Colonic mucosa (tissue), 4 donors: ENCODE measurements at regions not wholly inside any gene's neighbourhood (a gene's known extent, or its start where the extent isn't known, plus 50 kb on each side); places are given as distances from the start of the nearest gene placed in this dataset.
"Not testable (repeated sequence)": the region's sequence is repeated elsewhere in the genome, so short reads cannot be mapped to it uniquely, and the experiment has no call there.

Source experiments
- DNase-seq: peaks from one replicate; pipeline ENCODE4 v3.0.0-alpha.2; 2020
- H3K27ac ChIP-seq: fragments of 200-600 bp; one replicate; pipeline ENCODE4 v1.8.0; 2021
- H3K27me3 ChIP-seq: fragments of 200-600 bp; one replicate; pipeline ENCODE4 v1.8.0; 2021
- H3K36me3 ChIP-seq: fragments of 200-600 bp; one replicate; pipeline ENCODE4 v1.8.0; 2021
- H3K4me1 ChIP-seq: fragments of 200-600 bp; one replicate; pipeline ENCODE4 v1.8.0; 2021; ENCODE audit warnings: mild to moderate bottlenecking
- H3K4me3 ChIP-seq: fragments of 200-600 bp; one replicate; pipeline ENCODE4 v1.8.0; 2021
- H3K9ac ChIP-seq, 2 donors: one replicate each; pipeline ENCODE4 v1.7.0; 2013; ENCODE audit warnings: control low read depth in 2 of 2, low read depth in 2 of 2, low read length in 2 of 2
- H3K9me3 ChIP-seq: fragments of 200-600 bp; one replicate; pipeline ENCODE4 v1.8.0; 2021
- intact Hi-C: fragments of 100-400 bp; cut with DNase I; formaldehyde crosslinking; loops from one replicate; pipeline ENCODE4 v1.14.1; 2022
- TF ChIP-seq, protein P1 (sequence below): fragments of 200-600 bp; IDR thresholded peaks from one replicate; pipeline ENCODE4 v1.8.0; 2022; ENCODE audit warnings: antibody characterized with exemption, mild to moderate bottlenecking
- donor health status: healthy.
- donor health status: DM: no; HTN: no; CAD: no.
- donor health status: DM: no; HTN: no; CAD: no.

GRCh38 chr3:110984456-110985250 lies 87.0 kb upstream of the NECTIN3 start:
- H3K27me3 ChIP-seq = no peaks in the 10 kb centered on the region
- intact Hi-C loops = no loop called here
- no peaks in the 10 kb centered on the region for H3K36me3 ChIP-seq
- H3K9me3 ChIP-seq = no peaks in the 10 kb centered on the region
- H3K4me1 ChIP-seq = no peaks in the 10 kb centered on the region
- no peak overlapping the region for H3K9ac ChIP-seq
- TF ChIP-seq, protein P1, sequence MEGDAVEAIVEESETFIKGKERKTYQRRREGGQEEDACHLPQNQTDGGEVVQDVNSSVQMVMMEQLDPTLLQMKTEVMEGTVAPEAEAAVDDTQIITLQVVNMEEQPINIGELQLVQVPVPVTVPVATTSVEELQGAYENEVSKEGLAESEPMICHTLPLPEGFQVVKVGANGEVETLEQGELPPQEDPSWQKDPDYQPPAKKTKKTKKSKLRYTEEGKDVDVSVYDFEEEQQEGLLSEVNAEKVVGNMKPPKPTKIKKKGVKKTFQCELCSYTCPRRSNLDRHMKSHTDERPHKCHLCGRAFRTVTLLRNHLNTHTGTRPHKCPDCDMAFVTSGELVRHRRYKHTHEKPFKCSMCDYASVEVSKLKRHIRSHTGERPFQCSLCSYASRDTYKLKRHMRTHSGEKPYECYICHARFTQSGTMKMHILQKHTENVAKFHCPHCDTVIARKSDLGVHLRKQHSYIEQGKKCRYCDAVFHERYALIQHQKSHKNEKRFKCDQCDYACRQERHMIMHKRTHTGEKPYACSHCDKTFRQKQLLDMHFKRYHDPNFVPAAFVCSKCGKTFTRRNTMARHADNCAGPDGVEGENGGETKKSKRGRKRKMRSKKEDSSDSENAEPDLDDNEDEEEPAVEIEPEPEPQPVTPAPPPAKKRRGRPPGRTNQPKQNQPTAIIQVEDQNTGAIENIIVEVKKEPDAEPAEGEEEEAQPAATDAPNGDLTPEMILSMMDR = no peak
- no peak overlapping the region for H3K4me3 ChIP-seq
- DNase-seq = no peak
- H3K27ac ChIP-seq = no peak overlapping the region

DNA sequence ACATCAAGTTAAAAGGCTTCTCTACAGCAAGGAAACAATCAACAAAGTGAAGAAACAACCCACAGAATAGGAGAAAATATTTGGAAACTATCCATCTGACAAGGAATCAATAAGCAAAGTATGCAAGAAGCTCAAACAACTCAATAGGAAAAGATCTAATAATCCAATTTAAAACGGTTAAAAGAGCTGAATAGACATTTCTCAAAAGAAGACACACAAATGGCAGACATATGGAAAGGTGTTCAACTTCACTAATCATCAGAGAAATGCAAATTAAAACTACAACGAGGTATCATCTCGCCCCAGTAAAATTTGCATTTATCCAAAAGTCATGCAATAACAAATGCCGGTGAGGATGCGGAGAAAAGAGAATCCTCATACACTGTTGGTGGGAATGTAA lies 82.2 kb upstream of the NECTIN3 start:
- no peaks in the 10 kb centered on the region for H3K36me3 ChIP-seq
- H3K9me3 ChIP-seq = no peaks in the 10 kb centered on the region
- H3K4me3 ChIP-seq = no peak overlapping the region
- no peaks in the 10 kb centered on the region for H3K4me1 ChIP-seq
- intact Hi-C loops = no loop called here
- H3K9ac ChIP-seq = no peak overlapping the region
- DNase-seq = no peak
- H3K27ac ChIP-seq = no peak overlapping the region
- H3K27me3 ChIP-seq = no peaks in the 10 kb centered on the region
- TF ChIP-seq, protein P1 = no peak

DNA sequence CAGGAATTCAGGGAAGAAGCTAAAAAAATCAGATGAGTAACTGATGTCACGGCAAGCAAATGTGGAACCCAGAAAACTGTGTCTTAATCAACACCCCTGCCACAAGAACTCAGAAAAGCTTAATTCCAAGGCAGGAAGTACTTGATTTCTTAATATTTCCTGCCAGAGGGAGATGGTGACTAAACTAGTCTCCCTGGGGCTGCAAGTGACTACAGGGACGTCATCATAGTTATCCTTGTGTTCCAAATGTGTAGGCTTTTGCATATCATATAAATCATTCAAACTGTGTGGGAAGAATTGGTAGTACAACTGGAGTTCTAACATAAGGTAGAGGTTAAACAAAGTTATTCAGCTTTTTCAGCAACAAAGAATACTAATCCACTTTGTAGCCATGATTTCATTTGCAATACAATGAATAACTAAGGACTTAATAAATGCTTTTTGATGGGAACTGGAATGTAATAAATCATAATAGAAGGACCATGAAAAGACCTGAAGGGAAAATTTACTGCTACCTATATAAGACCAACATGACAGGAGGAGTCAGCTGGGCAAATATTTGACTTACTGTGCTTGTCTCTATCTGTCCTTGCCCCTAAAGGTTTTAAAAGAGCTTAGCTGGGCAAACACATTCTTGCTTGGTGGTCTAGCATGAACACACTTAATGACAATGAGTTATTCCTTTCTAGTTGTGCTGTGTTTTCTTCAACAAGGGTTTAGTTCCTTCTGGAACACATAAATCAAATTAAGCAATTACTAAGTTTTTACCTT lies 76.0 kb upstream of the NECTIN3 start:
- no peak overlapping the region for H3K9ac ChIP-seq
- intact Hi-C loops = no loop called here
- H3K27ac ChIP-seq = no peak overlapping the region
- H3K27me3 ChIP-seq = no peaks in the 10 kb centered on the region
- TF ChIP-seq, protein P1 = no peak
- no peaks in the 10 kb centered on the region for H3K9me3 ChIP-seq
- no peaks in the 10 kb centered on the region for H3K36me3 ChIP-seq
- DNase-seq = no peak
- H3K4me3 ChIP-seq = no peak overlapping the region
- no peaks in the 10 kb centered on the region for H3K4me1 ChIP-seq

GRCh38 chr3:110998766-110999165 lies 72.8 kb upstream of the NECTIN3 start:
- H3K36me3 ChIP-seq = not testable (repeated sequence)

DNA sequence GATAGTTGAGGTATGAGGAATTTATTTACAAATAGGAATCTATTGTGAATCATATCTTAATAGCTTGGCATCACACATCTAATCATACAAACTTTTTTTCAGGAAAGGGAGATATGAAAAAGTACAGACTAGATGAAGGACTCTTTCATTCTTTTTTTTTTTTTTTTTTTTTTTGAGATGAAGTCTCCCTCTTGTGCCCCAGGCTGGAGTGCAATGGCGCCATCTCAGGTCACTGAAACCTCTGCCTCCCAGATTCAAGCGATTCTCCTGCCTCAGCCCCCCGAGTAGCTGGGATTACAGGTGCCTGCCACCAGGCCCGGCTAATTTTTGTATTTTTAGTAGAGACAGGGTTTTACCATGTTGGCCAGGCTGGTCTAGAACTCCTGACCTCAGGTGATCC lies 65.1 kb upstream of the NECTIN3 start:
- H3K36me3 ChIP-seq, DNase-seq, H3K4me1 ChIP-seq, H3K9ac ChIP-seq, intact Hi-C loops, H3K4me3 ChIP-seq, H3K27me3 ChIP-seq, H3K27ac ChIP-seq, H3K9me3 ChIP-seq: not testable (repeated sequence)

More at GRCh38 chr3:110998766-110999165, 72.8 kb upstream of the NECTIN3 start:
- H3K27me3 ChIP-seq, DNase-seq, H3K4me1 ChIP-seq, H3K9ac ChIP-seq, H3K27ac ChIP-seq, intact Hi-C loops, H3K9me3 ChIP-seq, H3K4me3 ChIP-seq: not testable (repeated sequence)

DNA sequence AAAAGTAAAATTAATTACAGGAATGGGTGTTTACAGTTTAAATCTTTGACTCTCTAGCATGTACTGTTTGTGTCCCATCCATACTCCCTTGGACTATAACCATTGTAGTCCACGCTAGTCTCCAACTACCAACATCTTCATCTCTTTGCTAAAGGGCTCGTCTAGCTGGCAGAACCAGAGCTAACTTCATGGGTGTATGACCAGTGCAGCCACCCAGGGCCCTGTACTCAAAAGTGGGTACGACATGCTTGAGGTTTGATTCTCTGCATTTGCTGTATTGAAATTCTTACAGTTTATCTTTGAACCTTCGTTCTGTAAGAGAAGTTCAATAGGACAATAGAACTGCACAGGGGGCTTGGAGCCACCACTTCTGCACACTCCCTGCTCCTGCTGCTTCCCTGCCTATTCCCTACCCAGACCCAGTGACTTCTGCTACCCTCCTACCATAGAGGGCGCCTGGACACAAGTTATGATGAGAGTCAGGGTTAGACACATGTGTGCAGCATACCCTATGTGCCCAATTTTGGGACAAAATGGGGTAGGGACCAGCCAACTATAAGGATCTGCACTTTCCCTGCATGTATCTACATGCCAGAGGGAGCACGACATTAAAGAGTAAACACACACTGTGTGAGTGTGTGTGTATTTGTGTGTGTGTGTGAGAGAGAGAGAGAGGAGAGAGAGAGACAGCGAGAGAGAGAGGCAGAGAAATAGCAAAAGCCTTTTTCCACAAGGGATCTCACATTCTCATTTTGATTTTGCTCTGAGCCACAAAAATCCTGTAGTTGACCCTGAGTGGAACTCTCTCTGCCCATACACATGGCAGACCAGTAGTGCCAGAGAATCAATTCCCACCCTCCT lies 59.0 kb upstream of the NECTIN3 start:
- H3K4me1 ChIP-seq = no peaks in the 10 kb centered on the region
- intact Hi-C loops = loop anchor here (5.0 kb wide), 1 partner anchor 325 kb away; no protein-coding TSS in a partner anchor
- H3K27ac ChIP-seq = no peak overlapping the region
- H3K36me3 ChIP-seq = no peaks in the 10 kb centered on the region
- H3K9ac ChIP-seq = no peak overlapping the region
- H3K27me3 ChIP-seq = no peaks in the 10 kb centered on the region
- H3K9me3 ChIP-seq = no peaks in the 10 kb centered on the region
- no peak overlapping the region for H3K4me3 ChIP-seq
- DNase-seq = peak; percentile 36
- TF ChIP-seq, protein P1 = peak; percentile 24
